Fibroblast of lung (primary cell): ENCODE measurements at regions not wholly inside any gene's neighbourhood (a gene's known extent, or its start where the extent isn't known, plus 50 kb on each side); places are given as distances from the start of the nearest gene placed in this dataset.

Experiments
- DNase-seq, 2 donors: peaks; one replicate each; pipeline versions ENCODE4 v3.0.0 to v3.0.0-alpha.2; 2010; ENCODE audit warnings: low read depth in 2 of 2
- H2AFZ ChIP-seq: 2 replicates; pipeline ENCODE4 v1.5.1; 2012; ENCODE audit warnings: low read length, control low read depth, inconsistent platforms
- H3K27ac ChIP-seq: 2 replicates; pipeline ENCODE4 v1.5.1; 2011; ENCODE audit warnings: low read length, control low read depth; ENCODE audit not compliant: insufficient read depth
- H3K27me3 ChIP-seq: 2 replicates; pipeline ENCODE4 v1.5.1; 2011; ENCODE audit warnings: mild to moderate bottlenecking, low read length; ENCODE audit not compliant: control insufficient read depth, insufficient read depth
- H3K36me3 ChIP-seq: 2 replicates; pipeline ENCODE4 v1.5.1; 2011; ENCODE audit warnings: low read length; ENCODE audit not compliant: control insufficient read depth, insufficient read depth
- H3K4me1 ChIP-seq: 2 replicates; pipeline ENCODE4 v1.5.1; 2011; ENCODE audit warnings: low read length; ENCODE audit not compliant: control insufficient read depth, insufficient read depth; ENCODE audit errors: extremely low read depth
- H3K4me2 ChIP-seq: 2 replicates; pipeline ENCODE4 v1.5.1; 2011; ENCODE audit warnings: low read length, control low read depth; ENCODE audit not compliant: insufficient read depth; ENCODE audit errors: extremely low read depth
- H3K4me3 ChIP-seq, 4 experiments: fragments of 200-600 bp in 1 of 4; sonication (generic) in 1 of 4; replicated peaks in 1 of 4; 2 replicates each; pipeline ENCODE4 v1.5.1; 2011 to 2016; ENCODE audit warnings: low read length in 4 of 4, low read depth in 3 of 4, mild to moderate bottlenecking in 3 of 4, control low read depth in 2 of 4, inconsistent platforms in 1 of 4, mixed read lengths in 1 of 4; ENCODE audit not compliant: insufficient read depth in 1 of 4; ENCODE audit errors: control extremely low read depth in 1 of 4
- H3K79me2 ChIP-seq: 2 replicates; pipeline ENCODE4 v1.5.1; 2012; ENCODE audit warnings: mild to moderate bottlenecking, low read length, inconsistent platforms; ENCODE audit not compliant: control insufficient read depth, insufficient read depth
- H3K9ac ChIP-seq: 2 replicates; pipeline ENCODE4 v1.5.1; 2011; ENCODE audit warnings: mild to moderate bottlenecking, low read length, control low read depth; ENCODE audit not compliant: insufficient read depth
- H3K9me3 ChIP-seq: 2 replicates; pipeline ENCODE4 v1.5.1; 2012; ENCODE audit warnings: low read depth, low read length; ENCODE audit not compliant: control insufficient read depth, insufficient read depth
- H4K20me1 ChIP-seq: 2 replicates; pipeline ENCODE4 v1.5.1; 2011; ENCODE audit warnings: low read length; ENCODE audit not compliant: control insufficient read depth, insufficient read depth; ENCODE audit errors: extremely low read depth
- CTCF ChIP-seq, 2 donors: IDR thresholded peaks in 1 of 2; conservative IDR thresholded peaks in 1 of 2; 1 replicate in 1 of 2; 2 replicates in 1 of 2; pipeline ENCODE4 v1.5.1; 2011 to 2012; ENCODE audit warnings: low read length in 2 of 2, control low read depth in 1 of 2, inconsistent platforms in 1 of 2, low read depth in 1 of 2, mild to moderate bottlenecking in 1 of 2
- EZH2 ChIP-seq: IDR thresholded peaks from 2 replicates; pipeline ENCODE4 v1.5.1; 2012; ENCODE audit warnings: low read length, control low read depth, mild to moderate bottlenecking; ENCODE audit errors: missing control alignments

- H4K20me1 ChIP-seq, result no peaks in the 10 kb centered on the region
- H3K4me1 ChIP-seq, result no peaks in the 10 kb centered on the region
- H3K4me3 ChIP-seq, result no peak overlapping the region
- no peak for TF ChIP-seq EZH2
- no peak for TF ChIP-seq CTCF (conservative IDR thresholded peaks at IDR 0.05 in 1 of 2, IDR thresholded peaks at IDR 0.05 in 1 of 2; ENCODE audit: low read depth in 1 of 2, low read length in 2 of 2)
- no peaks in the 10 kb centered on the region for H3K27me3 ChIP-seq
- no peak overlapping the region for H2AFZ ChIP-seq
- no peak overlapping the region for H3K4me2 ChIP-seq
- no peak for DNase-seq
- H3K9me3 ChIP-seq, result no peaks in the 10 kb centered on the region
- no peaks in the 10 kb centered on the region for H3K36me3 ChIP-seq
- no peak overlapping the region for H3K9ac ChIP-seq
- H3K27ac ChIP-seq, result no peak overlapping the region
- no peaks in the 10 kb centered on the region for H3K79me2 ChIP-seq
Observed at GRCh38 chr6:1500913-1501312, 108.8 kb upstream of the FOXC1 start.

GRCh38 chr6:1502041-1502440 is 107.7 kb upstream of the FOXC1 start:
- H3K9me3 ChIP-seq, result no peaks in the 10 kb centered on the region
- no peak for TF ChIP-seq CTCF (conservative IDR thresholded peaks at IDR 0.05 in 1 of 2, IDR thresholded peaks at IDR 0.05 in 1 of 2; ENCODE audit: low read depth in 1 of 2, low read length in 2 of 2)
- TF ChIP-seq EZH2, result no peak

GRCh38 chr6:1503811-1504210 is 105.9 kb upstream of the FOXC1 start:
- Histone ChIP-seq H3K27me3 (peaks cover 2% of the 10 kb centered on the region), H4K20me1 (no peaks in the 10 kb centered on the region), H3K4me3 (no peak overlapping the region), H3K4me1 (no peaks in the 10 kb centered on the region), H3K9me3 (no peaks in the 10 kb centered on the region), H3K79me2 (no peaks in the 10 kb centered on the region), H3K36me3 (no peaks in the 10 kb centered on the region), H2AFZ (no peak overlapping the region), H3K4me2 (no peak overlapping the region), H3K9ac (no peak overlapping the region), H3K27ac (no peak overlapping the region)
- DNase-seq, result no peak
- TF ChIP-seq EZH2, result no peak
- no peak for TF ChIP-seq CTCF (conservative IDR thresholded peaks at IDR 0.05 in 1 of 2, IDR thresholded peaks at IDR 0.05 in 1 of 2; ENCODE audit: low read depth in 1 of 2, low read length in 2 of 2)

More at GRCh38 chr6:1502041-1502440, 107.7 kb upstream of the FOXC1 start:
- Histone ChIP-seq H3K27ac (no peak overlapping the region), H3K4me1 (no peaks in the 10 kb centered on the region), H3K36me3 (no peaks in the 10 kb centered on the region), H3K4me3 (no peak overlapping the region), H3K9ac (no peak overlapping the region), H4K20me1 (no peaks in the 10 kb centered on the region), H3K4me2 (no peak overlapping the region), H3K27me3 (no peaks in the 10 kb centered on the region), H3K79me2 (no peaks in the 10 kb centered on the region), H2AFZ (no peak overlapping the region)
- no peak for DNase-seq
